ENCODE measurements at regions not wholly inside any gene's neighbourhood (a gene's known extent, or its start where the extent isn't known, plus 50 kb on each side); places are given as distances from the start of the nearest gene placed in this dataset.

GRCh38 chr9:109894921-109895758, 115.1 kb downstream of the PALM2AKAP2 start:
- no peak for TF ChIP-seq YY1 (IDR thresholded peaks at IDR 0.05; ENCODE audit: insufficient read depth, insufficient read length)
- TF ChIP-seq ZNF274 (IDR thresholded peaks at IDR 0.05; ENCODE audit: low read depth, low read length), result no peak

All from NT2/D1 (cell line).